Spleen (tissue), 11 donors: ENCODE measurements at regions not wholly inside any gene's neighbourhood (a gene's known extent, or its start where the extent isn't known, plus 50 kb on each side); places are given as distances from the start of the nearest gene placed in this dataset.

Experiments used
- DNase-seq: peaks from one replicate; pipeline ENCODE4 v3.0.0-alpha.2; 2020
- H3K27ac ChIP-seq, 8 donors: fragments of 200-600 bp; sonication (generic) in 7 of 8; 1 replicate in 4 of 8; 2 replicates in 4 of 8; pipeline versions ENCODE4 v1.5.0 to v1.8.0; 2016 to 2021; ENCODE audit warnings: inconsistent platforms in 4 of 8, mild to moderate bottlenecking in 4 of 8, moderate library complexity in 1 of 8
- H3K27me3 ChIP-seq, 7 donors: fragments of 200-600 bp; sonication (generic) in 6 of 7; replicated peaks in 1 of 7; 1 replicate in 4 of 7; 2 replicates in 3 of 7; pipeline versions ENCODE4 v1.5.0 to v1.8.0; 2016 to 2021; ENCODE audit warnings: inconsistent platforms in 3 of 7, mild to moderate bottlenecking in 1 of 7
- H3K36me3 ChIP-seq, 6 donors: fragments of 200-600 bp; sonication (generic) in 5 of 6; 1 replicate in 4 of 6; 2 replicates in 2 of 6; pipeline versions ENCODE4 v1.5.0 to v1.8.0; 2016 to 2021; ENCODE audit warnings: inconsistent platforms in 2 of 6
- H3K4me1 ChIP-seq, 6 donors: fragments of 200-600 bp; sonication (generic) in 5 of 6; 1 replicate in 3 of 6; 2 replicates in 3 of 6; pipeline versions ENCODE4 v1.5.0 to v1.8.0; 2016 to 2021; ENCODE audit warnings: inconsistent platforms in 3 of 6
- H3K4me3 ChIP-seq, 8 donors: fragments of 200-600 bp; sonication (generic) in 7 of 8; 1 replicate in 4 of 8; 2 replicates in 4 of 8; pipeline versions ENCODE4 v1.5.0 to v1.8.0; 2016 to 2021; ENCODE audit warnings: inconsistent platforms in 4 of 8, mild to moderate bottlenecking in 4 of 8, moderate library complexity in 2 of 8
- H3K9me3 ChIP-seq, 8 donors: fragments of 200-600 bp; sonication (generic) in 7 of 8; 1 replicate in 4 of 8; 2 replicates in 4 of 8; pipeline versions ENCODE4 v1.5.0 to v1.8.0; 2016 to 2021; ENCODE audit warnings: inconsistent platforms in 4 of 8
- POLR2A ChIP-seq, 3 donors: fragments of 450-650 bp; IDR thresholded peaks; one replicate each; pipeline ENCODE4 v1.5.1; 2017; ENCODE audit warnings: antibody characterized with exemption in 3 of 3, mild to moderate bottlenecking in 1 of 3
- POLR2AphosphoS5 ChIP-seq, 3 donors: sonication (generic); formaldehyde crosslinking; IDR thresholded peaks; one replicate each; pipeline ENCODE4 v1.5.1; 2017; ENCODE audit warnings: antibody characterized with exemption in 3 of 3
- WGBS, 5 donors: extraction: QIAGEN DNeasy Blood & Tissue Kit in 3 of 5; methylation state at CpG; one replicate each; pipeline versions ENCODE4 v1.1.5 to v1.1.7; 2013 to 2018; 5-methylcytosine and 5-hydroxymethylcytosine counted together
- intact Hi-C: fragments of 100-400 bp; cut with DNase I; formaldehyde crosslinking; loops from one replicate; pipeline ENCODE4 v1.15.0; 2023; ENCODE audit warnings: low total_unique reads
- TF ChIP-seq, protein P1 (sequence below), 11 experiments: fragments of 200-600 bp in 7 of 11; fragments of 450-650 bp in 4 of 11; sonication (generic) in 4 of 11; IDR thresholded peaks in 8 of 11; conservative IDR thresholded peaks in 3 of 11; 1 replicate in 7 of 11; 2 replicates in 4 of 11; pipeline versions ENCODE4 v1.4.0 to v1.8.0; 2016 to 2021; ENCODE audit warnings: antibody characterized with exemption in 11 of 11, inconsistent platforms in 4 of 11, mild to moderate bottlenecking in 1 of 11
- donor health status: healthy with polysubstance abuse.
- donor health status: DM: no; HTN: no; CAD: no; lungs with moderate emphysema.
- donor health status: DM: no; HTN: no; CAD: no.
- donor health status: Bipolar disorder and iron deficiency.
- donor health status: healthy.
- donor health status: DM: no; HTN: no; CAD: no.
- donor health status: DM: yes; HTN: yes; CAD: no.

DNA sequence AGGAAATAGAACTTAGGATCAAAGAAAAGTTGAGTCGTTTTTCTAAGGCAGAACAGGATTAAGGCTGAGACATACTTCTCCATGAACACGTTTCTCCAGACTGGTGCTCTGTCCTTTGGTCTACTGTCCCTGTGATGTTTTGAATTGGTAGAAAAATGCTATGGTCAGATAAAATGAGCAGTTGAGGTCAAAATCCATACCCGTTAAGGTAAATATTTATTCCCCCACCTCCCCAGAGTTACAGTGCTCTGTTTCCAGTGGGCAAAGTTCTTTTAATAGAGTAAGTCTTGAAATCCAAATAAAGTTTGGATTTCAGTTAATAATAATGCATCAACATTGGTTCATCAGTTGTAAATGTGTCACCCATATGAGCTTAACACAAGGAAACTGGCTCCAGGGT lies 74.5 kb downstream of the PTHLH start:
- no peak for DNase-seq
- no peaks in the 10 kb centered on the region for H3K36me3 ChIP-seq
- no peak overlapping the region for H3K27ac ChIP-seq
- 79 to 88% (median 85%) methylated on average over 3 of the region's 3 CpGs for WGBS, 5 donors
- intact Hi-C loops: no loop called here
- H3K9me3 ChIP-seq: no peaks in the 10 kb centered on the region
- H3K27me3 ChIP-seq: no peaks in the 10 kb centered on the region
- TF ChIP-seq POLR2AphosphoS5 (IDR thresholded peaks at IDR 0.05) (no peak), POLR2A (IDR thresholded peaks at IDR 0.05) (no peak)
- TF ChIP-seq, protein P1, sequence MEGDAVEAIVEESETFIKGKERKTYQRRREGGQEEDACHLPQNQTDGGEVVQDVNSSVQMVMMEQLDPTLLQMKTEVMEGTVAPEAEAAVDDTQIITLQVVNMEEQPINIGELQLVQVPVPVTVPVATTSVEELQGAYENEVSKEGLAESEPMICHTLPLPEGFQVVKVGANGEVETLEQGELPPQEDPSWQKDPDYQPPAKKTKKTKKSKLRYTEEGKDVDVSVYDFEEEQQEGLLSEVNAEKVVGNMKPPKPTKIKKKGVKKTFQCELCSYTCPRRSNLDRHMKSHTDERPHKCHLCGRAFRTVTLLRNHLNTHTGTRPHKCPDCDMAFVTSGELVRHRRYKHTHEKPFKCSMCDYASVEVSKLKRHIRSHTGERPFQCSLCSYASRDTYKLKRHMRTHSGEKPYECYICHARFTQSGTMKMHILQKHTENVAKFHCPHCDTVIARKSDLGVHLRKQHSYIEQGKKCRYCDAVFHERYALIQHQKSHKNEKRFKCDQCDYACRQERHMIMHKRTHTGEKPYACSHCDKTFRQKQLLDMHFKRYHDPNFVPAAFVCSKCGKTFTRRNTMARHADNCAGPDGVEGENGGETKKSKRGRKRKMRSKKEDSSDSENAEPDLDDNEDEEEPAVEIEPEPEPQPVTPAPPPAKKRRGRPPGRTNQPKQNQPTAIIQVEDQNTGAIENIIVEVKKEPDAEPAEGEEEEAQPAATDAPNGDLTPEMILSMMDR (IDR thresholded peaks at IDR 0.05 in 8 of 11, conservative IDR thresholded peaks at IDR 0.05 in 3 of 11): no peak
- no peak overlapping the region for H3K4me3 ChIP-seq
- H3K4me1 ChIP-seq: peaks cover 0 to 7% (median 3%) of the 10 kb centered on the region in 6 donors

DNA sequence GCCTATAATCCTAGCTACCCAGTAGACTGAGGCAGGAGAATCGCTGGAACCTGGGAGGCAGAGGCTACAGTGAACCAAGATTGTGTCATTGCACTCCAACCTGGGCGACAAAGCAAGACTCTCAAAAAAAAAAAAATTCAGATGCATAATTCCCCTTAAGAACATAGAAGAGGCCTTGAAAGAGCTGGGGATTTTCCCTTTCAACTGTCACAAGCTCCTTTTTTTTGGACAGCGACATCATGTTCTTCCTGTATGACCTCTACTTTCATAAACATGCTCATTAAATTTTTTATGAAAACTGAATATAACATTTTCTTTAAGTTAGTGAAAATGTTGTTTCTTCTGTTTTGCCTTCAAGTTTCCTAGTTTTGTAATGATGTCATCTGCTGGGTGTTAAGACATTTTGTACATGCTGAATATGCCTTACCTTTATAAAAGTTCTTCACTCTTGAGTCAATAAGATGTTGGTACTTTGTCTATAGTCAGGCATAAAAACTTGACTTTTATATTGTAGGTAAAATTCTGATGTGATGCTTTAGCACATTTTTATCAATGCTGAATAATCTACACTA lies 76.0 kb downstream of the PTHLH start:
- Histone ChIP-seq H3K27ac (no peak overlapping the region), H3K4me3 (no peak overlapping the region), H3K4me1 (peaks cover 0 to 7% (median 3%) of the 10 kb centered on the region in 6 donors), H3K27me3 (no peaks in the 10 kb centered on the region), H3K9me3 (no peaks in the 10 kb centered on the region), H3K36me3 (no peaks in the 10 kb centered on the region)
- intact Hi-C loops: no loop called here
- DNase-seq: no peak
- WGBS, 5 donors: 61 to 75% (median 71%) methylated on average over 3 of the region's 3 CpGs
- no peak for TF ChIP-seq POLR2AphosphoS5 (IDR thresholded peaks at IDR 0.05)

GRCh38 chr12:27894309-27894708 lies 78.2 kb downstream of the PTHLH start:
- H3K36me3 ChIP-seq: no peaks in the 10 kb centered on the region
- H3K4me1 ChIP-seq: no peaks in the 10 kb centered on the region
- intact Hi-C loops: no loop called here
- H3K4me3 ChIP-seq: no peak overlapping the region
- no peak for DNase-seq
- H3K27ac ChIP-seq: no peak overlapping the region
- TF ChIP-seq, protein P1 (IDR thresholded peaks at IDR 0.05 in 8 of 11, conservative IDR thresholded peaks at IDR 0.05 in 3 of 11): no peak
- TF ChIP-seq POLR2A (IDR thresholded peaks at IDR 0.05): no peak
- no peak for TF ChIP-seq POLR2AphosphoS5 (IDR thresholded peaks at IDR 0.05)
- H3K27me3 ChIP-seq: no peaks in the 10 kb centered on the region
- WGBS, 5 donors: 72 to 98% (median 94%) methylated on average over 3 of the region's 3 CpGs
- no peaks in the 10 kb centered on the region for H3K9me3 ChIP-seq

DNA sequence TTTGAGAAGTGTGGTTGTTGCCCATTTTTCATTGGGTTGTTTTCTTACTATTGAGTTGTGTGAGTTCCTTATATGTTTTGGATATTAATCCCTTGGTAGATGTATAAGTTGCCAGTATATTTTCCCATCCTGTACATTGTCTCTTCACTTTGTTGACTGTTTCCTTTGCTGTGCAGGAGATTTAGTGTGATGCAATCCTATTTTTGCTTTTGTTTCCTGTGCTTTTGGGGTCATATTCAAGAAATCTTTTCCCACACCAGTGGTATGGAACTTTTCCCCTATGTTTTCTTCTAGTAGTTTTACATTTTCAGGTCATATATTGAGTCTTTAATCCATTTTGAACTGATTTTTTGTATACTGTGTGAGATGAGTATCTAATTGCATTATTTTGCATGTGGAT lies 92.8 kb downstream of the PTHLH start:
- TF ChIP-seq POLR2AphosphoS5 (IDR thresholded peaks at IDR 0.05) (no peak), POLR2A (IDR thresholded peaks at IDR 0.05) (no peak)
- TF ChIP-seq, protein P1 (IDR thresholded peaks at IDR 0.05 in 8 of 11, conservative IDR thresholded peaks at IDR 0.05 in 3 of 11): no peak
- DNase-seq: no peak
- no peak overlapping the region for H3K27ac ChIP-seq
- peaks cover 0 to 12% (median 6%) of the 10 kb centered on the region in 8 donors for H3K9me3 ChIP-seq
- no peaks in the 10 kb centered on the region for H3K4me1 ChIP-seq
- H3K36me3 ChIP-seq: no peaks in the 10 kb centered on the region
- H3K4me3 ChIP-seq: no peak overlapping the region
- H3K27me3 ChIP-seq: no peaks in the 10 kb centered on the region
- intact Hi-C loops: no loop called here

GRCh38 chr12:27875677-27876076 lies 95.6 kb upstream of the MANSC4 start:
- no peaks in the 10 kb centered on the region for H3K9me3 ChIP-seq
- TF ChIP-seq, protein P1 (IDR thresholded peaks at IDR 0.05 in 8 of 11, conservative IDR thresholded peaks at IDR 0.05 in 3 of 11): no peak
- TF ChIP-seq POLR2A (IDR thresholded peaks at IDR 0.05) (no peak), POLR2AphosphoS5 (IDR thresholded peaks at IDR 0.05) (no peak)
- DNase-seq: no peak
- H3K36me3 ChIP-seq: no peaks in the 10 kb centered on the region
- no peaks in the 10 kb centered on the region for H3K4me1 ChIP-seq
- 0 to 37% (median 1%) methylated on average over 2 of the region's 2 CpGs for WGBS, 5 donors
- H3K27ac ChIP-seq: no peak overlapping the region
- intact Hi-C loops: no loop called here
- no peak overlapping the region for H3K4me3 ChIP-seq
- no peaks in the 10 kb centered on the region for H3K27me3 ChIP-seq
